ENCODE measurements at regions not wholly inside any gene's neighbourhood (a gene's known extent, or its start where the extent isn't known, plus 50 kb on each side); places are given as distances from the start of the nearest gene placed in this dataset.

- POLR2A ChIA-PET = no interaction called here
Measured at GRCh38 chr5:73321757-73322436, 126.7 kb downstream of the FOXD1 start.

GRCh38 chr5:73319036-73319435 lies 129.5 kb downstream of the FOXD1 start:
- FAIRE-seq (no peak), ATAC-seq (no peak), DNase-seq (ENCODE audit: low read depth in 1 of 2, low spot score in 1 of 2) (no peak)
- Histone ChIP-seq H3K9me3 (no peaks in the 10 kb centered on the region), H3K27ac (no peak overlapping the region), H3K4me2 (no peak overlapping the region), H3K4me3 (no peak overlapping the region), H3K4me1 (no peaks in the 10 kb centered on the region)
- TF ChIP-seq ZNF302 (CRISPR knock-in tag; IDR thresholded peaks at IDR 0.05) (no peak), KDM1A (IDR thresholded peaks at IDR 0.05; ENCODE audit: low read depth) (no peak), ZSCAN20 (CRISPR knock-in tag; IDR thresholded peaks at IDR 0.05) (no peak), HDAC2 (IDR thresholded peaks at IDR 0.05) (no peak), CBX8 (IDR thresholded peaks at IDR 0.05) (no peak), CBX2 (IDR thresholded peaks at IDR 0.05; ENCODE audit: borderline replicate concordance, low read depth) (no peak), RFX5 (IDR thresholded peaks at IDR 0.05) (no peak), REST (IDR thresholded peaks at IDR 0.05) (no peak), HOXA7 (CRISPR knock-in tag; IDR thresholded peaks at IDR 0.05) (no peak), KDM5A (IDR thresholded peaks at IDR 0.05) (no peak), SREBF2 (IDR thresholded peaks at IDR 0.05) (no peak), ESRRA (IDR thresholded peaks at IDR 0.05; ENCODE audit: borderline replicate concordance, low read length) (no peak), FOSB (CRISPR knock-in tag; IDR thresholded peaks at IDR 0.05) (no peak), POLR2AphosphoS2 (conservative IDR thresholded peaks at IDR 0.05; ENCODE audit: low read length) (no peak), EP300 (IDR thresholded peaks at IDR 0.05) (no peak), ZFP36 (IDR thresholded peaks at IDR 0.05; ENCODE audit: borderline replicate concordance, partially characterized antibody) (no peak), HMGXB4 (CRISPR knock-in tag; IDR thresholded peaks at IDR 0.05; ENCODE audit: borderline replicate concordance) (no peak)
- ChIA-PET CTCF (interaction anchor here (0.6 to 4.6 kb wide), 3 partner anchors 11 to 236 kb away, joined by 3 to 17 read pairs (median 5); no protein-coding TSS in a partner anchor), POLR2A (no interaction called here)
- 70% methylated on average over 6 of the region's 6 CpGs for WGBS (ENCODE audit: missing lambda C conversion rate)

More at GRCh38 chr5:73321757-73322436, 126.7 kb downstream of the FOXD1 start:
- TF ChIP-seq RNF2 (IDR thresholded peaks at IDR 0.05; ENCODE audit: borderline replicate concordance, low read depth) (no peak), BCL3 (IDR thresholded peaks at IDR 0.05) (no peak), PHF8 (IDR thresholded peaks at IDR 0.05; ENCODE audit: borderline replicate concordance, low read depth) (no peak)
- DNase-seq (ENCODE audit: low read depth in 1 of 2, low spot score in 1 of 2) (peak in 1 of 2 experiments; percentile 22), FAIRE-seq (no peak), ATAC-seq (peak in 1 of 2 experiments; percentile 40; a peak in 2 of 6 replicates)
- no peaks in the 10 kb centered on the region for H3K4me1 ChIP-seq
- CTCF ChIA-PET = interaction anchor here (1.0 to 4.6 kb wide), 7 partner anchors 16 to 132 kb away, joined by 3 to 17 read pairs (median 4); no protein-coding TSS in a partner anchor
- peak overlapping the region in 1 of 2 experiments; percentile 42; a peak in 1 of 6 replicates for H3K27ac ChIP-seq
- no peak overlapping the region for H3K4me3 ChIP-seq
- no peaks in the 10 kb centered on the region for H3K9me3 ChIP-seq
- H3K4me2 ChIP-seq = no peak overlapping the region
- WGBS (ENCODE audit: missing lambda C conversion rate) = 74% methylated on average over 5 of the region's 5 CpGs

Measured in A549 (cell line).